ENCODE measurements at regions not wholly inside any gene's neighbourhood (a gene's known extent, or its start where the extent isn't known, plus 50 kb on each side); places are given as distances from the start of the nearest gene placed in this dataset.

- TF ChIP-seq CTCF (IDR thresholded peaks at IDR 0.05; ENCODE audit: unreplicated experiment): no peak
- BruUV-seq (replicated peaks): no TSS peak
- intact Hi-C loops (cut with micrococcal nuclease; ENCODE audit: unreplicated experiment): no loop called here
- Mint-ChIP-seq H3K27ac (ENCODE audit: unreplicated experiment) (no peak overlapping the region), H3K27me3 (ENCODE audit: unreplicated experiment) (no peaks in the 10 kb centered on the region), H3K36me3 (ENCODE audit: insufficient read depth, unreplicated experiment) (no peaks in the 10 kb centered on the region), H3K4me1 (ENCODE audit: low read depth, unreplicated experiment) (no peaks in the 10 kb centered on the region), H3K4me3 (ENCODE audit: low read depth, unreplicated experiment) (no peak overlapping the region), H3K9me3 (ENCODE audit: low read depth, unreplicated experiment) (peaks cover 5% of the 10 kb centered on the region)
- DNase-seq: no peak
- CTCF ChIA-PET: no interaction called here
These were observed 199.4 kb downstream of the IRS1 start for GRCh38 chr2:226600184-226600583.

- Mint-ChIP-seq H3K27me3 (ENCODE audit: unreplicated experiment) (no peaks in the 10 kb centered on the region), H3K4me3 (ENCODE audit: low read depth, unreplicated experiment) (no peak overlapping the region), H3K9me3 (ENCODE audit: low read depth, unreplicated experiment) (peaks cover 4% of the 10 kb centered on the region), H3K4me1 (ENCODE audit: low read depth, unreplicated experiment) (peaks cover 11% of the 10 kb centered on the region), H3K36me3 (ENCODE audit: insufficient read depth, unreplicated experiment) (no peaks in the 10 kb centered on the region), H3K27ac (ENCODE audit: unreplicated experiment) (no peak overlapping the region)
- no peak for DNase-seq
- intact Hi-C loops (cut with micrococcal nuclease; ENCODE audit: unreplicated experiment): no loop called here
- BruUV-seq (replicated peaks): no TSS peak
- TF ChIP-seq CTCF (IDR thresholded peaks at IDR 0.05; ENCODE audit: unreplicated experiment): no peak
- CTCF ChIA-PET: no interaction called here
These were observed 210.6 kb downstream of the IRS1 start for GRCh38 chr2:226589043-226589442.

- H3K4me1 Mint-ChIP-seq (ENCODE audit: low read depth, unreplicated experiment): peaks cover 44% of the 10 kb centered on the region
- H3K27me3 Mint-ChIP-seq (ENCODE audit: unreplicated experiment): no peaks in the 10 kb centered on the region
- no peak for TF ChIP-seq CTCF (IDR thresholded peaks at IDR 0.05; ENCODE audit: unreplicated experiment)
- CTCF ChIA-PET: no interaction called here
- DNase-seq: no peak
- peaks cover 9% of the 10 kb centered on the region for H3K9me3 Mint-ChIP-seq (ENCODE audit: low read depth, unreplicated experiment)
- no TSS peak for BruUV-seq (replicated peaks)
- H3K27ac Mint-ChIP-seq (ENCODE audit: unreplicated experiment): no peak overlapping the region
- no peaks in the 10 kb centered on the region for H3K36me3 Mint-ChIP-seq (ENCODE audit: insufficient read depth, unreplicated experiment)
- intact Hi-C loops (cut with micrococcal nuclease; ENCODE audit: unreplicated experiment): no loop called here
- no peak overlapping the region for H3K4me3 Mint-ChIP-seq (ENCODE audit: low read depth, unreplicated experiment)
These were observed 214.5 kb downstream of the IRS1 start for GRCh38 chr2:226585130-226585561.

- CTCF ChIA-PET: interaction anchor here (1.6 kb wide), 1 partner anchor 68 kb away, joined by 5 read pairs; no protein-coding TSS in a partner anchor
- Mint-ChIP-seq H3K4me1 (ENCODE audit: low read depth, unreplicated experiment) (peaks cover 48% of the 10 kb centered on the region), H3K9me3 (ENCODE audit: low read depth, unreplicated experiment) (peaks cover 9% of the 10 kb centered on the region), H3K27me3 (ENCODE audit: unreplicated experiment) (no peaks in the 10 kb centered on the region), H3K36me3 (ENCODE audit: insufficient read depth, unreplicated experiment) (no peaks in the 10 kb centered on the region), H3K4me3 (ENCODE audit: low read depth, unreplicated experiment) (no peak overlapping the region), H3K27ac (ENCODE audit: unreplicated experiment) (no peak overlapping the region)
- no TSS peak for BruUV-seq (replicated peaks)
- DNase-seq: no peak
- intact Hi-C loops (cut with micrococcal nuclease; ENCODE audit: unreplicated experiment): loop anchor here (5.0 kb wide), 2 partner anchors 68 to 467 kb away; no protein-coding TSS in a partner anchor
- no peak for TF ChIP-seq CTCF (IDR thresholded peaks at IDR 0.05; ENCODE audit: unreplicated experiment)
These were observed 215.0 kb downstream of the IRS1 start for GRCh38 chr2:226584518-226585055.

All from Calu3 (cell line).